Astrocyte (in vitro differentiated cells and primary cell): ENCODE measurements at regions not wholly inside any gene's neighbourhood (a gene's known extent, or its start where the extent isn't known, plus 50 kb on each side); places are given as distances from the start of the nearest gene placed in this dataset.

Source experiments
- DNase-seq: peaks from one replicate; pipeline ENCODE4 v3.0.0-alpha.2; 2010; ENCODE audit warnings: low read depth
- FAIRE-seq: peaks from 2 replicates; lab custom pipeline; 2011; peaks lifted over from hg19 to GRCh38; lab: Jason Lieb, UNC
- H2AFZ ChIP-seq: 2 replicates; pipeline ENCODE4 v1.6.0; 2012; ENCODE audit warnings: low read depth, low read length, inconsistent platforms
- H3K27ac ChIP-seq: 2 replicates; pipeline ENCODE4 v1.5.1; 2011; ENCODE audit warnings: low read depth, low read length, inconsistent platforms
- H3K27me3 ChIP-seq: 2 replicates; pipeline ENCODE4 v1.6.0; 2011; ENCODE audit warnings: low read length, inconsistent platforms; ENCODE audit not compliant: insufficient read depth
- H3K36me3 ChIP-seq: 2 replicates; pipeline ENCODE4 v1.5.1; 2011; ENCODE audit warnings: low read length, inconsistent platforms; ENCODE audit not compliant: insufficient read depth
- H3K4me1 ChIP-seq: 2 replicates; pipeline ENCODE4 v1.5.1; 2011; ENCODE audit warnings: low read length, inconsistent platforms; ENCODE audit not compliant: insufficient read depth
- H3K4me2 ChIP-seq: 2 replicates; pipeline ENCODE4 v1.6.0; 2012; ENCODE audit warnings: low read length, inconsistent platforms
- H3K4me3 ChIP-seq: 2 replicates; pipeline ENCODE4 v1.5.1; 2011; ENCODE audit warnings: low read depth, mild to moderate bottlenecking, low read length, inconsistent platforms; ENCODE audit not compliant: insufficient read depth
- H3K79me2 ChIP-seq: 2 replicates; pipeline ENCODE4 v1.6.0; 2012; ENCODE audit warnings: mild to moderate bottlenecking, low read length, inconsistent platforms; ENCODE audit not compliant: insufficient read depth
- H3K9ac ChIP-seq: 2 replicates; pipeline ENCODE4 v1.6.0; 2012; ENCODE audit warnings: mild to moderate bottlenecking, low read length, inconsistent platforms
- H3K9me3 ChIP-seq: 2 replicates; pipeline ENCODE4 v1.5.1; 2012; ENCODE audit warnings: low read depth, mild to moderate bottlenecking, low read length, inconsistent platforms; ENCODE audit not compliant: insufficient read depth
- H4K20me1 ChIP-seq: 2 replicates; pipeline ENCODE4 v1.6.0; 2012; ENCODE audit warnings: low read length, inconsistent platforms; ENCODE audit not compliant: insufficient read depth
- H3K27ac Mint-ChIP-seq: one replicate; pipeline ENCODE4 v1.8.0; 2021; ENCODE audit warnings: mild to moderate bottlenecking, mixed read lengths; ENCODE audit not compliant: unreplicated experiment
- H3K27me3 Mint-ChIP-seq: one replicate; pipeline ENCODE4 v1.8.0; 2021; ENCODE audit warnings: low read depth, mixed read lengths; ENCODE audit not compliant: unreplicated experiment
- H3K36me3 Mint-ChIP-seq: one replicate; pipeline ENCODE4 v1.8.0; 2021; ENCODE audit warnings: low read depth, mixed read lengths; ENCODE audit not compliant: unreplicated experiment
- H3K4me1 Mint-ChIP-seq: one replicate; pipeline ENCODE4 v1.8.0; 2021; ENCODE audit warnings: low read depth, mixed read lengths; ENCODE audit not compliant: unreplicated experiment
- H3K4me3 Mint-ChIP-seq: one replicate; pipeline ENCODE4 v1.8.0; 2021; ENCODE audit warnings: mild to moderate bottlenecking, moderate library complexity, mixed read lengths; ENCODE audit not compliant: unreplicated experiment
- H3K9me3 Mint-ChIP-seq: one replicate; pipeline ENCODE4 v1.8.0; 2021; ENCODE audit warnings: mild to moderate bottlenecking, mixed read lengths; ENCODE audit not compliant: unreplicated experiment
- CTCF ChIP-seq: IDR thresholded peaks from 2 replicates; pipeline ENCODE4 v1.5.1; 2011; ENCODE audit warnings: low read depth, mild to moderate bottlenecking, inconsistent platforms, low read length, moderate library complexity; ENCODE audit not compliant: insufficient read depth
- EZH2 ChIP-seq: IDR thresholded peaks from 2 replicates; pipeline ENCODE4 v1.6.1; 2012; ENCODE audit warnings: mild to moderate bottlenecking, low read length, inconsistent platforms; ENCODE audit not compliant: insufficient read depth

DNA sequence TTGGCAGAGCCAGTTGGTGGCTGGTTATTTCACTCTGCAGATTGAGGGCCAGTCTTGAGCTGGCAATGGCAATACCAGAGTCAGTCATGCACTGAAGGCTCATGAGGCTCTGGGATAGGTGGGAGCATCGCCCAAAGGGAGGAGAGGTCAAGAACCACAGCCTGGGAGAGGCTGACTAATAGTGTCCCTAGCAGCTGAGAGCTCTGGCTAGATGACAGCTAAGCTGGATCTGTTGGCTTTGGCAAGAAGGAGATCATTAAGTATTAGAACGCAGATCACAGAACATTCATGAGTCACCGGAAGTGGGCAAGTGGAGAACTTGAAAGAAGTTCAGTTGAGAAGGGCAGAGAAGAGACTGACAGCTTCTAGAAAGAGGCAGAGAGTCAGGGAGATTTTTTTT is 521.1 kb downstream of the NR2F2 start:
- TF ChIP-seq EZH2 (no peak), CTCF (no peak)
- Histone ChIP-seq H3K4me3 (no peak overlapping the region), H3K36me3 (no peaks in the 10 kb centered on the region), H4K20me1 (no peaks in the 10 kb centered on the region), H2AFZ (no peak overlapping the region), H3K27ac (no peak overlapping the region), H3K9me3 (no peaks in the 10 kb centered on the region), H3K9ac (no peak overlapping the region), H3K27me3 (no peaks in the 10 kb centered on the region), H3K4me2 (no peak overlapping the region), H3K4me1 (no peaks in the 10 kb centered on the region), H3K79me2 (no peaks in the 10 kb centered on the region)
- H3K27me3 Mint-ChIP-seq = peaks cover 3% of the 10 kb centered on the region
- no peak overlapping the region for H3K27ac Mint-ChIP-seq
- H3K9me3 Mint-ChIP-seq = peaks cover 1% of the 10 kb centered on the region
- DNase-seq (peak; percentile 63), FAIRE-seq (no peak)
- H3K4me3 Mint-ChIP-seq = no peak overlapping the region
- no peaks in the 10 kb centered on the region for H3K4me1 Mint-ChIP-seq
- no peaks in the 10 kb centered on the region for H3K36me3 Mint-ChIP-seq

DNA sequence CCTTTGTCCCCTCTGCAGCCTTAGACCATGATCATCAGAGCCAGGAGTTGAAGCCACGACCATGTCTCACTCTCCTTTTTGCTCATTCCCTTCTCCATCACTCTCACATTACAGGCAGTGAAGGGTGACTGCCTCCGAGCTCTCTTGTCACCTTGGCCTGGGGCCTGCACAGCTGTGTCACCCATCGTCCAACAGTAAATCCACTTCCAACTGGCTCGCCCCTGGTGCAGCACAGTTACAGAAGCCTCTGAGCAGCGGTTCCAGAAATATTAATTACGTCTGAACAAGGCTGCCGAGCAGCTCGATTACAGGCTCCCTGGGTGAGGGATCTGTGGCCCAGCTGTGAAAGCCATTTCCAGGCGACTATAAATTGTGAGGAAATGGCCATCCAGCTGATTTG is 528.2 kb downstream of the NR2F2 start:
- H3K27ac ChIP-seq = no peak overlapping the region
- H3K4me1 Mint-ChIP-seq = no peaks in the 10 kb centered on the region

DNA sequence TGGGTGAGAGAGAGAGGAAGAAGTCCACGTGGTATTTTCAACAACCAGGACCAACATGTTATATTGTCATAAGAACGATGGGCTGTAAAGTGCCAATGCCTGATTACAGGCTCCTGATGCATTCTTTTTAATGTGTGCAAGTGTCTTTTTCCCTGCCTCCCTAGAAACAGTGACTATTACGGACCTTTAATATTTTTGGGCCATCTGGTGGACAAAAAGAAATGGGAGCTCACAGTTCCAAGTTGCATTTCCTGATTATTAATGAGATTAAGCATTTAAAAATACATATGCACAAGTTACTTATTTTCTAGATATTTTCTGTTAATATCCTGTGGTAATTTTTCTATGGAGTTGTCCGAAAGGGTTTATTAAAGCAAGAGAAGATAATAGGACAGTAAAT is 530.2 kb downstream of the NR2F2 start:
- H3K27me3 Mint-ChIP-seq = peaks cover 5% of the 10 kb centered on the region
- TF ChIP-seq EZH2 (no peak), CTCF (no peak)
- no peaks in the 10 kb centered on the region for H3K4me1 Mint-ChIP-seq

More for the DNA sequence above, 528.2 kb downstream of the NR2F2 start:
- Histone ChIP-seq H3K27me3 (no peaks in the 10 kb centered on the region), H3K4me2 (no peak overlapping the region), H2AFZ (no peak overlapping the region), H3K4me1 (no peaks in the 10 kb centered on the region), H3K9me3 (no peaks in the 10 kb centered on the region), H3K9ac (no peak overlapping the region), H3K4me3 (no peak overlapping the region), H3K79me2 (no peaks in the 10 kb centered on the region), H4K20me1 (no peaks in the 10 kb centered on the region), H3K36me3 (no peaks in the 10 kb centered on the region)
- Mint-ChIP-seq H3K4me3 (no peak overlapping the region), H3K27ac (no peak overlapping the region), H3K27me3 (peaks cover 5% of the 10 kb centered on the region), H3K9me3 (no peaks in the 10 kb centered on the region), H3K36me3 (no peaks in the 10 kb centered on the region)
- no peak for TF ChIP-seq EZH2
- TF ChIP-seq CTCF = no peak
- DNase-seq = no peak
- FAIRE-seq = no peak

More for the DNA sequence above, 530.2 kb downstream of the NR2F2 start:
- Histone ChIP-seq H3K9ac (no peak overlapping the region), H3K9me3 (no peaks in the 10 kb centered on the region), H3K27ac (no peak overlapping the region), H3K4me2 (no peak overlapping the region), H3K4me1 (no peaks in the 10 kb centered on the region), H4K20me1 (no peaks in the 10 kb centered on the region), H3K27me3 (no peaks in the 10 kb centered on the region), H3K4me3 (no peak overlapping the region), H2AFZ (no peak overlapping the region), H3K79me2 (no peaks in the 10 kb centered on the region), H3K36me3 (no peaks in the 10 kb centered on the region)
- Mint-ChIP-seq H3K36me3 (no peaks in the 10 kb centered on the region), H3K4me3 (no peak overlapping the region), H3K9me3 (no peaks in the 10 kb centered on the region), H3K27ac (no peak overlapping the region)
- FAIRE-seq = no peak
- DNase-seq = no peak
